HG03045 (cell line): ENCODE measurements at regions not wholly inside any gene's neighbourhood (a gene's known extent, or its start where the extent isn't known, plus 50 kb on each side); places are given as distances from the start of the nearest gene placed in this dataset.
"Not testable (repeated sequence)": the region's sequence is repeated elsewhere in the genome, so short reads cannot be mapped to it uniquely, and the experiment has no call there.

Source experiments
- ATAC-seq: cut with Tn5 transposase; IDR thresholded peaks from one replicate; pipeline ENCODE4 v1.9.1; 2021; ENCODE audit warnings: mild to moderate bottlenecking, moderate library complexity; ENCODE audit not compliant: unreplicated experiment

GRCh38 chr13:89515948-89516347 is 1831.5 kb upstream of the MIR17HG start:
- no peak for ATAC-seq

GRCh38 chr13:89518289-89519077 is 1829.0 kb upstream of the MIR17HG start:
- no peak for ATAC-seq

GRCh38 chr13:89520468-89520867 is 1827.0 kb upstream of the MIR17HG start:
- no peak for ATAC-seq

- ATAC-seq = not testable (repeated sequence)
These were observed 1825.8 kb upstream of the MIR17HG start for GRCh38 chr13:89521672-89522071.

- ATAC-seq = no peak
These were observed 1806.1 kb upstream of the MIR17HG start for GRCh38 chr13:89541091-89542030.

- no peak for ATAC-seq
These were observed 1796.5 kb upstream of the MIR17HG start for GRCh38 chr13:89550938-89551337.

GRCh38 chr13:89554801-89555200 is 1792.7 kb upstream of the MIR17HG start:
- no peak for ATAC-seq

- no peak for ATAC-seq
These were observed 1781.9 kb upstream of the MIR17HG start for GRCh38 chr13:89565476-89566100.

- no peak for ATAC-seq
These were observed 1780.5 kb upstream of the MIR17HG start for GRCh38 chr13:89567025-89567424.

GRCh38 chr13:89568276-89568675 is 1779.2 kb upstream of the MIR17HG start:
- ATAC-seq = no peak

GRCh38 chr13:89568746-89569145 is 1778.7 kb upstream of the MIR17HG start:
- no peak for ATAC-seq

GRCh38 chr13:89571676-89572075 is 1775.8 kb upstream of the MIR17HG start:
- ATAC-seq = no peak

- ATAC-seq = no peak
These were observed 1773.4 kb upstream of the MIR17HG start for GRCh38 chr13:89574077-89574476.

GRCh38 chr13:89577301-89577700 is 1770.2 kb upstream of the MIR17HG start:
- no peak for ATAC-seq

- ATAC-seq = no peak
These were observed 1763.3 kb upstream of the MIR17HG start for GRCh38 chr13:89584058-89584620.

GRCh38 chr13:89602655-89603054 is 1744.8 kb upstream of the MIR17HG start:
- ATAC-seq = no peak

GRCh38 chr13:89603187-89603586 is 1744.3 kb upstream of the MIR17HG start:
- no peak for ATAC-seq

- no peak for ATAC-seq
These were observed 1738.2 kb upstream of the MIR17HG start for GRCh38 chr13:89609318-89609717.

GRCh38 chr13:89610331-89610730 is 1737.2 kb upstream of the MIR17HG start:
- ATAC-seq = no peak

- ATAC-seq = no peak
These were observed 1736.6 kb upstream of the MIR17HG start for GRCh38 chr13:89610881-89611280.

- ATAC-seq = no peak
These were observed 1719.5 kb upstream of the MIR17HG start for GRCh38 chr13:89627996-89628395.
